ENCODE measurements at regions not wholly inside any gene's neighbourhood (a gene's known extent, or its start where the extent isn't known, plus 50 kb on each side); places are given as distances from the start of the nearest gene placed in this dataset.

DNA sequence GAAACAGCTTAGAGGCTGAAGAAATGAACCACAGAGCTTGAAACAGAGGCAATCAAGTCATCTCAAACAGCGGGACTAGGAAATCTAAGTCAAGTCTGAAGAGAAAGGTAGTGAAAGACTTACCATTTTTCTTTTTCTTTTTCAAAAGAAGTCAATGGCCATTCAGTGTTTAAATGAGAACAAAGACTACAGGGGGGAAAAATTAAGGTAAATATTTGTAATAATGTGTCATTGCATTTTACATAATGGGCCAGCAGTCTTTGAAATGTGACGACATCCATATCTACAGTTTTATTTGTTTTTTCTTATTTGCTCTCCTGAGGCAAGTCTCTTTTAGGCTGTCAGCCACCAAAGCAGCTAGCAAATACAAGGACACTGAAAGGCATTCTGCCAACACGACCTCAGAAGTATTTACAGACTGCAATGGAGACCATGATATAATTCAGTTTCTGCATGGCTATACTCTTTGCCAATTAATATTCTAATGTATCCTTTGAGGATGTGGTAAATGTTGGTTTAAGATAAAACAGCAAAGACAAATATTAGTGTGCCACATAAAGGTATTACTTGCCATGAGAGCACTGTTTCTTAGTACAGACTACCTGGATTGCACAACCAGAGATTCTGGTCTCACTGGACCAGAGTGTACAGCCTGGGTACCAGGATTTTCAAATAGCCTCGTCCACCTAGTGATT is 307.0 kb upstream of the THBS1 start:
- TF ChIP-seq, protein P1, sequence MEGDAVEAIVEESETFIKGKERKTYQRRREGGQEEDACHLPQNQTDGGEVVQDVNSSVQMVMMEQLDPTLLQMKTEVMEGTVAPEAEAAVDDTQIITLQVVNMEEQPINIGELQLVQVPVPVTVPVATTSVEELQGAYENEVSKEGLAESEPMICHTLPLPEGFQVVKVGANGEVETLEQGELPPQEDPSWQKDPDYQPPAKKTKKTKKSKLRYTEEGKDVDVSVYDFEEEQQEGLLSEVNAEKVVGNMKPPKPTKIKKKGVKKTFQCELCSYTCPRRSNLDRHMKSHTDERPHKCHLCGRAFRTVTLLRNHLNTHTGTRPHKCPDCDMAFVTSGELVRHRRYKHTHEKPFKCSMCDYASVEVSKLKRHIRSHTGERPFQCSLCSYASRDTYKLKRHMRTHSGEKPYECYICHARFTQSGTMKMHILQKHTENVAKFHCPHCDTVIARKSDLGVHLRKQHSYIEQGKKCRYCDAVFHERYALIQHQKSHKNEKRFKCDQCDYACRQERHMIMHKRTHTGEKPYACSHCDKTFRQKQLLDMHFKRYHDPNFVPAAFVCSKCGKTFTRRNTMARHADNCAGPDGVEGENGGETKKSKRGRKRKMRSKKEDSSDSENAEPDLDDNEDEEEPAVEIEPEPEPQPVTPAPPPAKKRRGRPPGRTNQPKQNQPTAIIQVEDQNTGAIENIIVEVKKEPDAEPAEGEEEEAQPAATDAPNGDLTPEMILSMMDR (conservative IDR thresholded peaks at IDR 0.05; ENCODE audit: low read depth), result no peak
- CTCF ChIA-PET, result interaction anchor here (0.6 to 0.8 kb wide), 2 partner anchors 102 to 145 kb away, joined by 4 read pairs; no protein-coding TSS in a partner anchor
- POLR2A ChIA-PET (ENCODE audit: low non-redundant PET), result no interaction called here
- H3K27ac ChIP-seq, result no peak overlapping the region
- no peak for DNase-seq (ENCODE audit: low spot score)

DNA sequence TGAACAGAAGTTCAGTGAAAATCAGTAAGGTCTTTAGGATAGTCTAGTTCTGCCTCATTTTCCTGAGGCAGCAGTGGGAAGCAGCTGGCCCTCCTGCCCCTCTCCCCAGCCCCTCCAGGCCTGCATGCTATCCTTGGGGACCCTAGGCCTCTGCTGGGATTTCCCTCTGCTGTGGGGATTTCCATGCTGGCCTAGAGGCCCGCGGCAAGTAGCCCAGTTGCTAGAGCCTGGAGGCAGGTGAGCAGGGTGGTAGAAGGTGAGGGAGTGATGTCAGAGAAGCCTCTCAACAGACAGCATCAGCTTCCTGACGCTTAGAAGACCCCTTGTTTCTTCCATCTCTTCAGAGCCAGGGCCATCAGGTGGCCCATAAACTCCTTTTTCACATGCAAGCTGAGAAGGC is 305.8 kb upstream of the THBS1 start:
- no peak overlapping the region for H3K27ac ChIP-seq
- no peak for DNase-seq (ENCODE audit: low spot score)

DNA sequence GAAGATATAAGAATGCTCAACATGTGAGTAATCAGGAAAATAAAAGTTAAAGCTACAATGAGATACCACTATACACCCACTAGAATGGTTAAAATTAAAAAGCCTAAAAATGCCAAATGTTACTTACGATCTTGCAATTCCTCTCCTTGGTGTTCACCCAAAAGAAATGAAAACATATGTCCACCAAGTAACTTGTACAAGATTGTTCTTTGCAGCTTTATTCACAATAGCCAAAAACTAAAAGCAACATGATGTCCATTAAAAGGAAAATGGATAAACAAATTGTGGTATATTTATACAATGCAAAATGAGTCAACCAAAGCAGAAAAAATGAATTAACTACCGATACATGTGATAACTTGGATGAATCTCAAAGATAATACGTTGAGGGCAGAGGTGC is 301.6 kb upstream of the THBS1 start:
- H3K27ac ChIP-seq, result no peak overlapping the region
- TF ChIP-seq, protein P1 (conservative IDR thresholded peaks at IDR 0.05; ENCODE audit: low read depth), result no peak
- ChIA-PET POLR2A (ENCODE audit: low non-redundant PET) (no interaction called here), CTCF (no interaction called here)
- no peak for DNase-seq (ENCODE audit: low spot score)

More for the DNA sequence above, 305.8 kb upstream of the THBS1 start:
- CTCF ChIA-PET, result interaction anchor here (0.6 to 1.0 kb wide), 2 partner anchors 11 to 24 kb away, joined by 3 read pairs; no protein-coding TSS in a partner anchor
- POLR2A ChIA-PET (ENCODE audit: low non-redundant PET), result no interaction called here
- TF ChIP-seq, protein P1 (conservative IDR thresholded peaks at IDR 0.05; ENCODE audit: low read depth), result no peak

DNA sequence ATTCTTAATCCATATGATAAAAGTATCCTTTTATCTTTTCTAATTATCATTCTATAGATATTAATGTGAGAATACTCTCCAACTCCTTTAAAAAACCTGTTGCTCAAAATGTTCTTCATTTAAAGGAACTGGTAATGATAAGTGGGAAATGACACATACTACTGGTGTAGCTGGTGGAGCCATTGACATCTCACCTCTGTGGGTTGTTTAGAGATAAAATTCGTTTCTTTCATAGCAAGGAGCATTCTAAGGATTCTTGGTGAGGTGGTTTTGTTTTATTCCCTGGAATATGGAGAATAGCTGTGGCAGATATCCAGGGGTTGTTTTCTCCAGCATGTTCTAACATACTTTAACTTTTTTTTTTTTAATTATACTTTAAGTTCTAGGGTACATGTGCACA is 299.8 kb upstream of the THBS1 start:
- ChIA-PET POLR2A (ENCODE audit: low non-redundant PET) (no interaction called here), CTCF (interaction anchor here (0.6 kb wide), 1 partner anchor 196 kb away, joined by 5 read pairs; no protein-coding TSS in a partner anchor)
- DNase-seq (ENCODE audit: low spot score), result no peak
- TF ChIP-seq, protein P1 (conservative IDR thresholded peaks at IDR 0.05; ENCODE audit: low read depth), result no peak
- no peak overlapping the region for H3K27ac ChIP-seq

DNA sequence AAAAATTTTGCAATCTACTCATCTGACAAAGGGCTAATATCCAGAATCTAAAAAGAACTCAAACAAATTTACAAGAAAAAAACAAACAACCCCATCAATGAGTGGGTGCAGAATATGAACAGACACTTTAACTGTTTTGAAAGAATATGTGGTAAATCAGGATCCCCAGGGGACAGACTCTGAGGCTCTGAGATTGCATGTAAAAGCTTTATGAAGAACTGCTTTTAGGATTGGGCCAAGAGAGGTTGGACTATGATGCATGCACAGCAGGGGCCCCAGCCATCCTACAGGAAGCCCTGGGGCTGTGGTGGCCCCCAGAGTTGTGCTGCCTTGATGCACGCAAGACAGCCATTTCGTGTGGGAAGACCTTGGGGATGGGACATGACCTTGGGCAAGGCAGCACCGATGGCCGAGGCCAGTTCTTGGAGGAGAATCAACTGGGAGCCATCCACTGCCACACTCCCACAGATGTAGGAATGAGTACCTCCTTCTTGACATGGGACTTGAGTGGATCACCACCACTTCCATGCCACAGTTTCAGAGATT is 298.1 kb upstream of the THBS1 start:
- ChIA-PET CTCF (no interaction called here), POLR2A (ENCODE audit: low non-redundant PET) (no interaction called here)
- no peak for DNase-seq (ENCODE audit: low spot score)
- TF ChIP-seq, protein P1 (conservative IDR thresholded peaks at IDR 0.05; ENCODE audit: low read depth), result no peak
- H3K27ac ChIP-seq, result no peak overlapping the region

DNA sequence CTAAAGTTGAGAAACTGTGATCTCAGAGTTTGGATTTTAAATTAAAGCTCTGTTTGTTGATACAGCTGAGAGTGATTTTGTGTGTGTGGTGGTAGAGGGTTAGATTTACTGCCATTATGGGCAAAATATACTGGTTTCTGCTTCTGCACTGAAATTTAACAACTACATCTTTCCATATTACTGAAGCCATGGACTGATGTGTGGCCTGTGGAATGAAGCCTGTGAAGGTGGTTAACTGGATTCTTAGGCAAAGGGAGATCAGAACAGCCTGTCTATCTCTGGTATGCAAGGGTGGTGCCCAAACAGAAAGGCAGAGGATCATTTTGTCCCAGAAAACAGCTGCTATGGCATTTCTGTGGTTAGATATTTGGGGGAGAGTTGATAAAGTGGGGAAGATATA is 297.3 kb upstream of the THBS1 start:
- TF ChIP-seq, protein P1 (conservative IDR thresholded peaks at IDR 0.05; ENCODE audit: low read depth), result no peak
- ChIA-PET POLR2A (ENCODE audit: low non-redundant PET) (no interaction called here), CTCF (no interaction called here)
- H3K27ac ChIP-seq, result no peak overlapping the region
- DNase-seq (ENCODE audit: low spot score), result no peak

Data from RWPE1 (cell line).